GM21360 (cell line): ENCODE measurements at regions not wholly inside any gene's neighbourhood (a gene's known extent, or its start where the extent isn't known, plus 50 kb on each side); places are given as distances from the start of the nearest gene placed in this dataset.

ENCODE experiments used
- ATAC-seq: cut with Tn5 transposase; IDR thresholded peaks from one replicate; pipeline ENCODE4 v1.9.1; 2021; ENCODE audit warnings: mild to moderate bottlenecking, moderate library complexity; ENCODE audit not compliant: unreplicated experiment

DNA sequence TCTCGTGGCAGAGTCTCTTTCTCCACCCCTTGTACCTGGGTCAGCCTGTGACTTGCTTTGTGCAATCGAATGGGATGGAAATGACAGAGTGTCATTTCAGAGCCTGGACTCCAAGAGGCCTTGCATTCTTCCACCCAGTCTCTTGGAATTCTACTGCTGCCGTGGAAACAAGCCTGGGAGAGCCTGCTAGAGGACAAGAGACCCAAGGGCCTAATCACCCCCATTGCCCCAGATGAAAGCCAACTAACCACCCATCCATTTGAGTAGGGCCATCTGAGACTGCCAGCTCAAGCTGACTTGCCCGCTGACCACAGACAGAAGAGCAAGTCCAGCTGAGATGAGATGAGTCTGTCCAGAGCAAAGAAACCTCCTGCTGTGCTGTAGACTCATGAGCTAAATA, 201.6 kb downstream of the PTPRU start:
- no peak for ATAC-seq

DNA sequence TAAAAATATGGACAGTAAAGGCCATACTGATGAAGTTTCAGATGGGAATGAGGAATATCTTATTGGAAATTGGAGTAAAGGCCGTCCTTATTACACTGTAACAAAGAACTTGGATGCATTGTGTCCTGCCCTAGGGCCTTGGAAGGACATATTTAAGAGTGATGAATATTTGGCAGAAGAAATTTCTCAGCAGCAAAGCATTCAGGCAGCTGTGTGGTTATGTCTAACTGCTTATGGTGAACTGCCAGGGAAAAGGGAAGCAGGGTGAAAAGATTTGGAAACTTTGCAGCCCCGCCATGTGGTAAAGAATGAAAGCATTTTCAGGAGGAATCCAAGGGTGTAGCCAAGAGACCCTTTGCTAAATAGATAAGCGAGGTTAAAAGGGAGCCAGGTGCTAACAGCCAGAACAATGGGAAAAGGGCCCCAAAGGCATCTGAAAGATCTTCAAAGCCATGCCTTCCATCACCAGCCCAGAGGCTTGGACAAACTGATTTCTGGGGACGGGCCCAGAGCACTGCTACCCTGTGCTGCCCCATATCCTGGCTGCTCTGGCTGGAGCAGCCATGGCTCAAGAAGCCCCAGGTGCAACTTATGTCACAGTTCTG, 200.0 kb downstream of the PTPRU start:
- no peak for ATAC-seq

DNA sequence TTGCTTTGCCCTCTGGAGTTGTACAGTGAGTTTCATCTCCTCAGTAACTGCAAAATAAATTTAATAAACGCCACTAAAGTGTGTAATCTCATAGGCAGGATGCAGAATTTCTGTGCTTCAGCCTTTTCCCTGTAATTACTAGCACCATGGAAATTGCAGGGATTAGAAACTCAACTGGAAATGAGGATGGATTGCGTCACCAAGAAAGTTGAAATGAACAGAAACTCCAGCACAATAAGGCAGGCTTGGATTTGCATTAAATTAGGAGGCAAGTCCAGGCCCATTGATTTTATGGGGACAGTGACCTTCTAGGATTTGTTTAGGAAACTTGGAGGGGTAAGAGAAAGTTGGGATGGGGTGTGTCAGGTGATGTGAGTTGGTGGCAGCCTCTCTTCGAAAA, 197.5 kb downstream of the PTPRU start:
- no peak for ATAC-seq

DNA sequence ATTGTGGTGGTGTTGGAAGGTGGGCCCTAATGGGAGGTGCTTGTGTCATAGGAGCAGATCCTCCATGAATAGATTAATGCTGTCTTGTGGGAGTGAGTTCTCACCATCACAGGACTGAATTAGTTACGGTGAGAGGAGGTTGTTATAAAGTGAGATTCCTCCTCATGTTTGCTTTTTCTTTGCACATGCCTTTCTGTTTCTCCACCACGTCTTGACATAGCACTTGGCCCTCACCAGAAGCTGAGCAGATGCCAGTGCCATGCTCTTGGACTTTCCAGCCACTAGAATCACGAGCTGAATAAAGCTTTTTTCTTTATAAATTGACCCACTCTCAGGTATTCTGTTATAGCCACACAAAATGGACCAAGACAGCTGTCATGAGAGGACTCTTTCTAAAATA, 194.8 kb downstream of the PTPRU start:
- no peak for ATAC-seq

- no peak for ATAC-seq
Measured at GRCh38 chr1:29429656-29430055, 193.3 kb downstream of the PTPRU start.

DNA sequence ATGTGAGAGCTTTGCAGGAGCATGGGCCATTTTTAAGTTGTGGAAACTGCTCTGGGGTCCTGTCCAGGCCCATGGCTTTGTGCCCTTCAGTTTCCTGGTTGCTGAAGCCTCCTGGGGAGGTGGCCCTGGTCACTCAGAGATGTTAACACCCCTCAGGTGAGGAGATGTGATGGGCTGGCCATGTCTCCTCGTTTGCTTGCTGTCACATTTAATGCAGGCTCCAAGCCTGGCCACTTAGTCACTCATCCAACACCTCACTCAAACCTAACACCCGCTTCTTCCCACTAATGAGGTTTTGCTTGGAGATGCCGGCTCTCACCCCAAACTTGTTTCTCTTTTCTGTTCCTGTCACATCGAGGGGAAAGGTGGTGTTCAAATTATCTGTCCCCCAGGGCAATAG, 192.7 kb downstream of the PTPRU start:
- ATAC-seq: no peak

- ATAC-seq: no peak
Measured at GRCh38 chr1:29428280-29428615, 191.9 kb downstream of the PTPRU start.

DNA sequence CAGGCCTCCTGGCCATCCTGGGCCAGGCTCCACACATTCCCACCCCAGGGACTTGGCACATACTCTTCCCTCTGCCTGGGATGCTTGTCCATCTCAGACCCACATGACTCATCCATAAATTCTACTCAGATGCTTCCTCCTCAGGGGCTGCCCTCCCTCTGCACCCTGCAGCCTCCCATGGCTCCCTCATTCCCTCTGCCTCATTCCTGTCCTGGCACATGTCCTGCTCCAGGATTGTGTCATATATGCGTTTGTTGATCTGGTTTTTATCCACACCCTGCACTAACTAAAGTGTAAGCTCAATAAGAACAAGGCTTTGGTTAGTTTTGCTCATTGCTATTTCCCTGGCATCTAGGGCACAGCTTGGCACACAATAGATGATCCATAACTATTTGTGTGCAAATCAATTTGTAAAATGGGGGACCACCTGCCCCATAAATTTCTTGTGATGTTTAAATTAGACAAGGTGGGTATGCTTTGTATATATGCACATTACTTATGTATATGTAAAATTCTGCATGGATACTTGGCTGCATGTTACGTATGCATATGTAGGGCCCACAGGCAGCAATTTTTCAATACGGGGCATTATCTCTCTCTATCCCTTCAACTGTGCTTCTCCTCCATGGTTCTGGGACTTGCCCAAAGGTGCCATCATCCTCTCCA, 191.4 kb downstream of the PTPRU start:
- ATAC-seq: no peak

DNA sequence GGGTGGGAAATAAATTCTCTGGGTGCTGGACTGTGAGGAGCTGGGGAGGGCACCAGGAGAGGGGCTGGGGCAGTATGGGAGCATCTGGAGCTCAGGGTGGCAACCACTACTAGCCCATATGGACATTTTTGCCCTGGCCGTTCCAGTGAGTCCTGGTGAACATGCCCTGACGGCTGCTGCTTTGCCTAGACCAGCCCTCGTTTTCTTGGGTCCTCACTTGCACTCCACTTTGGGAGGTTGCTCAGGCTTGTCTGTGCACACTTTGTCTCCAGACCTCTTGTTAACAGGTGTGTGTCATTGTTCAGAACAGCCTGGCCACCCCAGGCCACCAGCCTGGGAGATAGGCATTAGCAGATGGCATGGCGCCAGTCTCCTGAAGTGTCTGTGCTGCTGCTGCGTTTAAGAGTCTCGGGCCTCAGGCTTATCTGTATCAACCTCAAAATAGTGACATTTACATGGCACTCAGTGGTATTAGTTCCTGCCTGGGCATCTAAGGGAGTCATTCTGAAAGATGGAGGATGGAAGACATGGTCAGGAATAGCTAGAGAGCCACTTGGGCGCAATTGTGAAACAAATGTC, 190.5 kb downstream of the PTPRU start:
- no peak for ATAC-seq

DNA sequence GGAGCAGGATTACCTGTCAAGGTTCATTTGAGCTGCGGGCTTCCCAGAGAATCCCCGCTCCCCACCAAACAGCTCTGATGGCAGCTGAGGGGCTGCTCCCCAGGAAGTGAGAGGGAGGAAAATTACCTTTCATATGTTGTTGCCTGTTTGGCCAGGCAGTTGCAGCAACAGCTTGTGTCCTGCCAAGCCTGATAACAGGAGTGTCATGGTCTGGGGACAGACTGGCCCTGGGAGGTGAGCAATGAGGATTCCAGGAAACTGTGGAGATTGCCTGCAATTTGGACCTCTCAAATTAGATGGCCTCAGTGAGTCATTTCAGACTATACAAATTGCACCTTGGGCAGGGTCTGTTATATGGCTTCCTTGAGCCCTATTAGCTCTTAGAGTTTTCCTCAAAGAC, 189.3 kb downstream of the PTPRU start:
- no peak for ATAC-seq

GRCh38 chr1:29424266-29424665, 187.9 kb downstream of the PTPRU start:
- ATAC-seq: no peak

- ATAC-seq: no peak
Measured at GRCh38 chr1:29420202-29420601, 183.9 kb downstream of the PTPRU start.

GRCh38 chr1:29417971-29418370, 181.6 kb downstream of the PTPRU start:
- ATAC-seq: no peak

DNA sequence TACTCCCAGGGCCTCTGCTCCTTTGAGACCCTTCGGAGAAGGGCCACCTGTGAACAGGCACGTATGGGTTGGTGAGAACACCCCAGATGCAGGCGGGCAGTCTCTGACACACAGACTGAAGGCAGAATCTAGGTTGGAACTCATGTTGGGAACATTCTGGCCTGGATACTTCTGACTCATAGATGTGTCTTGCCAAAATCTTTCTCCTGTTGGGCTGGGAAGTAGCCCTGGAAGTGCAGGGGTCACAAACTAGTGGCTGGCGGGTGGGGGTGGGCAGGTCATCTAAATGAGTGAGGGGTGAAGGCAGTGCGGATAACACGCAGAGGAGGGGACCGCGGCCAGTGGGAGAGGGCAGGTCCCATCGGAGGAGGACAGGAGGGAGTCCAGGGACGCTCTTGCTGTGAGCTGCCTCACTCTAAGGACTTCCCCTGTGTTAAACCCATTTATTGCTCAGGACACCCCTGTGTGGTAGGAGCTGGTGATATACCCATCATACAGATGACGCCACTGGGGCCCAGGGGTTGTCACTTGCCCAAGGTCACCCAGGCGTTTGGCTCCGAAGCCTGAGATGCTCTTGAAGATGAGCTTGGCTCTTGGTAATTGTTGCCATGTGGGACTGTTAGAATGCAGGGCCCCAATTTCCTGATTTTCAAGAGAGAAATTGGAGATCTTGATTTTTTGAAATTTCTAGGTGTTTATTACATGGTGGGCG, 181.0 kb downstream of the PTPRU start:
- ATAC-seq: no peak

DNA sequence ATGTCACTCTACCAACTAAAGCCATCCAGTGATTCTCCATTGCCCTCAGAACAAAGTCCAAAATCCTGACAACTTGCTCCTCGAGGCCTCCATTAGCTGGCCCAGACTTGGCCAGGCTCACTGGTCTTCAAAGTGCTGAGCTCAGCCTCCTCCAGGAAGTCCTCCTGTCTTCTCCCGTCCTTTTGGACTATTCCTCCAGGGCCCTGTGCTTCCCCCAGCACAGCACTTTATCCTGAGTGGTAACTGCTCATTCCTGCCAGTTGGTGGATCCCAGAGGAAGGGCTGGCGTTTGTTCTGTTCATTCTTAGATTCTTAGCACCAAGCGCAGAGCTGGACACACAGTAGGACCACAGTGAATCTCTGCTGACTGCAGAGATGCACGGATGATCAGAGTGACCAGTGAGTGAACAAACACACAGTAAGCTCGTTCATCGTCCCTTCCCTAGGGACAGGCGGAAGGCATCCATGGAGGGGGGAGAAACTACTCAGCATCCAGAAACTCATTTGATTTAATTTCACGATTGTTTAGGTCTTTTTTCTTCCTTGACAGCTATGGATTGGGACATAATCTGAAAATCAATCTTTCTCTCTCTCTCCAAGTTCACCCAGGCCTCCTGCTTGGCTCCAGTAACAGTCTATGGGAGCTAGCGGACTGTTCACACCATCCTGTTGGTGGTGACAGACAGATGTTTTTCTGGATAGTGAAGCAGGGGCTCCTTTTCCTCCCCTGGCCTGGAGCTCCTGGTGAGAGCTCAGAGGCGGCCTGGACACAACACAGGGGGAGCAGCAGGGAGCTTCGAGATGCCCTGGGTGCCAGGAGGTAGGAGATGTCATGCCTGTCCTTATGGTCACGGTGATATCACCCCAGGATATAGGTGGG, 180.2 kb downstream of the PTPRU start:
- no peak for ATAC-seq

DNA sequence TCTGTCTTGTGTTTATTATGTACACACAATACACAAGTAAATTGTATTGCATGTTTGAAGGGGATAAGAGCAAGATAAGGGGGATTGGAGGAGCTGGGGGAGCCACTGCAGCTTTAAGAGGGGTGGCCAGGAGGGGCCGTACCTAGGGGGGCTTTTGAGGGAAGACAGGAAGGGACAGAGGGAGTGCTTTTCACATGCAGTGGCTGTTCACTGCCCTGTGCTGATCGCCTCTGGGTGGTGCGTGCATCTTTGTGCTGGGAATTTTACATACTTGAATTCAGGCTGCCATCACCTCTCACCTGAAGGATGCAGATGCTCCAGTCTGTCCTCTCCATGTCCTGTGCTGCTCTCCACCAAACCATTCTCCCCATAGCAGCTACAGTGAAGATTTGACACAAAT, 179.5 kb downstream of the PTPRU start:
- no peak for ATAC-seq

- no peak for ATAC-seq
Measured at GRCh38 chr1:29415156-29415830, 179.0 kb downstream of the PTPRU start.

GRCh38 chr1:29414086-29414485, 177.8 kb downstream of the PTPRU start:
- ATAC-seq: no peak

GRCh38 chr1:29413661-29414060, 177.3 kb downstream of the PTPRU start:
- ATAC-seq: no peak

DNA sequence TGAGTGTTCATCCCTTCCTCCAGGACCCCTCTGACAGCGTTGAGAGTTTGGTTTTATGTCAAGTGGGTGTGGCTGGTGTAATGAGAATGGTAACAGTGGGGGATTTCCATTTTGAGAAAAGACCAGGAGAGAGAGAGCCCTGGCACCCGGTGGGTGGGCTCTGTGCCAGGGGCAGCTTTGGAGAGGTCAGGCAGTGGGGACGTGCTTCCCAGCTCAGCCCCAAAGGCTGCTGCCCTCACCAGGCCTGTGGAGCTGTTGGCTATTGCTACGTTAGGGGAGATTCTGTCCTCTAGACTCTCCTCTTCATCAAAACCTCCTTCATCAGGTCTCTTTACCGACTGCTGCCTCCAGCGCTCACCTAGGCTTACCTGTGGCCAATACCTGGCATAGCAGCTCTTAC, 176.3 kb downstream of the PTPRU start:
- ATAC-seq: no peak

DNA sequence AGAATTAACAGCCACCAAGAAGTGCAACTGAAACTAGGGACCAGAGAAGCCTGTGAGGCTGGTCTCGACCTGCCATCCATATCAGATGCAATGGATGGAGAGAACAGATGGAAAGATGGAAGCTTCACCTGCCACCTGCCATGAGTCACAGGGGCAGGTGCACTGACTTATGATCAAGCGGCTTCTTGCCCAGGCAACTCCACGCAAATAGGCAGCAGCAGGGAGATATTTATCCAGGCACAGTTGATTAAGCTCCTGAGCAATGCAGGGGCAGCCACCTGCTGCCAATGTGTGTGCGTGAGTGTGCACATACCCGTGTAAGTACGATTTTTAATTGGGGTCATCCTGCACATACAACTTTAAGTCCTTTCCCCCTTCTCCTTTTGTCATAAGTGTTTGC, 174.2 kb downstream of the PTPRU start:
- no peak for ATAC-seq
